CD14-positive monocyte (primary cell): ENCODE measurements at regions not wholly inside any gene's neighbourhood (a gene's known extent, or its start where the extent isn't known, plus 50 kb on each side); places are given as distances from the start of the nearest gene placed in this dataset.

Experiments used
- DNase-seq, 3 donors: peaks; one replicate each; pipeline ENCODE4 v3.0.0-alpha.2; 2011 to 2022
- H2AFZ ChIP-seq: 2 replicates; pipeline ENCODE4 v1.6.0; 2012; ENCODE audit warnings: mild to moderate bottlenecking, low read depth, low read length, inconsistent platforms; ENCODE audit not compliant: insufficient read depth, poor library complexity, severe bottlenecking
- H3K27ac ChIP-seq, 2 donors: 1 replicate in 1 of 2; 2 replicates in 1 of 2; pipeline ENCODE4 v1.5.1; 2012 to 2013; ENCODE audit warnings: low read length in 2 of 2, control low read depth in 1 of 2, inconsistent platforms in 1 of 2, low read depth in 1 of 2, mild to moderate bottlenecking in 1 of 2
- H3K27me3 ChIP-seq, 2 donors: one replicate each; pipeline versions ENCODE4 v1.6.0 to v1.6.1; 2011 to 2013; ENCODE audit warnings: low read length in 2 of 2; ENCODE audit not compliant: control insufficient read depth in 2 of 2, insufficient read depth in 2 of 2
- H3K36me3 ChIP-seq, 2 donors: replicated peaks in 1 of 2; 1 replicate in 1 of 2; 2 replicates in 1 of 2; pipeline versions ENCODE4 v1.5.1 to v1.6.1; 2012 to 2013; ENCODE audit warnings: low read length in 2 of 2, control low read depth in 1 of 2, inconsistent platforms in 1 of 2, mild to moderate bottlenecking in 1 of 2; ENCODE audit not compliant: insufficient read depth in 2 of 2, control insufficient read depth in 1 of 2
- H3K4me1 ChIP-seq, 2 donors: 1 replicate in 1 of 2; 2 replicates in 1 of 2; pipeline versions ENCODE4 v1.5.1 to v1.6.1; 2012 to 2013; ENCODE audit warnings: low read length in 2 of 2, control low read depth in 1 of 2, inconsistent platforms in 1 of 2, mild to moderate bottlenecking in 1 of 2, moderate library complexity in 1 of 2; ENCODE audit not compliant: insufficient read depth in 2 of 2, control insufficient read depth in 1 of 2
- H3K4me2 ChIP-seq: replicated peaks from 2 replicates; pipeline ENCODE3; 2012; ENCODE audit warnings: low read length, moderate library complexity, mild to moderate bottlenecking; ENCODE audit not compliant: poor library complexity, severe bottlenecking; ENCODE audit errors: extremely low read depth
- H3K4me3 ChIP-seq, 3 experiments: fragments of 200-600 bp in 1 of 3; sonication (generic) in 1 of 3; replicated peaks in 1 of 3; 1 replicate in 2 of 3; 2 replicates in 1 of 3; pipeline ENCODE4 v1.5.1; 2011 to 2013; ENCODE audit warnings: low read length in 3 of 3, mild to moderate bottlenecking in 3 of 3, control low read depth in 2 of 3, low read depth in 2 of 3, inconsistent platforms in 1 of 3, moderate library complexity in 1 of 3
- H3K79me2 ChIP-seq: 2 replicates; pipeline ENCODE4 v1.6.0; 2012; ENCODE audit warnings: mild to moderate bottlenecking, control low read depth, inconsistent platforms, low read length, moderate library complexity; ENCODE audit not compliant: insufficient read depth
- H3K9ac ChIP-seq: 2 replicates; pipeline ENCODE4 v1.6.0; 2017; ENCODE audit warnings: low read length, mild to moderate bottlenecking; ENCODE audit not compliant: insufficient read depth, poor library complexity, severe bottlenecking
- H3K9me3 ChIP-seq, 2 donors: replicated peaks in 1 of 2; 1 replicate in 1 of 2; 2 replicates in 1 of 2; pipeline versions ENCODE4 v1.5.1 to v1.6.1; 2012 to 2013; ENCODE audit warnings: low read length in 2 of 2, control low read depth in 1 of 2; ENCODE audit not compliant: control insufficient read depth in 1 of 2, insufficient read depth in 1 of 2
- H4K20me1 ChIP-seq: 2 replicates; pipeline ENCODE4 v1.6.0; 2012; ENCODE audit warnings: mild to moderate bottlenecking, low read length, control low read depth, moderate library complexity; ENCODE audit not compliant: insufficient read depth
- H3K27ac Mint-ChIP-seq, 7 donors: one replicate each; pipeline ENCODE4 v1.8.0; 2020; ENCODE audit warnings: mild to moderate bottlenecking in 7 of 7, mixed read lengths in 7 of 7, moderate library complexity in 6 of 7, inconsistent platforms in 2 of 7
- H3K27me3 Mint-ChIP-seq, 3 donors: one replicate each; pipeline ENCODE4 v1.8.0; 2021 to 2022; ENCODE audit warnings: low read depth in 3 of 3, mild to moderate bottlenecking in 3 of 3, mixed read lengths in 3 of 3, moderate library complexity in 3 of 3, inconsistent platforms in 1 of 3
- H3K36me3 Mint-ChIP-seq, 2 donors: one replicate each; pipeline ENCODE4 v1.8.0; 2020; ENCODE audit warnings: mixed read lengths in 2 of 2, inconsistent platforms in 1 of 2, mild to moderate bottlenecking in 1 of 2
- H3K4me1 Mint-ChIP-seq: one replicate; pipeline ENCODE4 v1.8.0; 2020; ENCODE audit warnings: mild to moderate bottlenecking, mixed read lengths
- H3K4me3 Mint-ChIP-seq, 2 donors: one replicate each; pipeline ENCODE4 v1.8.0; 2020; ENCODE audit warnings: mild to moderate bottlenecking in 2 of 2, mixed read lengths in 2 of 2, moderate library complexity in 1 of 2
- H3K9me3 Mint-ChIP-seq, 7 donors: one replicate each; pipeline ENCODE4 v1.8.0; 2020 to 2022; ENCODE audit warnings: mixed read lengths in 7 of 7, mild to moderate bottlenecking in 6 of 7, moderate library complexity in 6 of 7, inconsistent platforms in 2 of 7
- WGBS: methylation state at CpG from one replicate; pipeline ENCODE4 v1.1.5; 2013; ENCODE audit warnings: missing lambda C conversion rate; ENCODE audit not compliant: insufficient coverage; 5-methylcytosine and 5-hydroxymethylcytosine counted together
- intact Hi-C, 2 donors: fragments of 100-400 bp; cut with micrococcal nuclease; formaldehyde crosslinking; loops; one replicate each; pipeline versions ENCODE4 v1.15.0 to v1.15.1; 2023
- TF ChIP-seq, protein P1 (sequence below): fragments of 200-600 bp; IDR thresholded peaks from one replicate; pipeline ENCODE4 v1.8.0; 2022; ENCODE audit warnings: antibody characterized with exemption, mild to moderate bottlenecking

DNA sequence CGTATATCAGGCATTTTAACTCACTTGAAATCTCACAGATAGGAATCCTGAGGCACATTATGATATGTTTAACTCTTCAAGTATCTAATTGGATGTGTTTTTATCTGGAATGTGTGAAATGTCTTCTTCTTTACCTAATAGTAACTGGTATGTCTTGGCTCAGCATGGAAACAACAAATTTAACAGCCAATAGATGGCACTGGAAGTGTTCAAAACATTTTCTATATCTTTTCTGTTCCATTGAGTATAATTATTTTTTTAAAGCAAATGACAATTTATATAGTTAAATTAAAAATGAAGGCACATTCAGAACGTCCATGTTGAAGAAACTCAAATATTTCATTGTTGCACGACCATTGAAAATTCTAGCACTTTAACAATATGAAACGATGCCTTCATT lies 164.6 kb upstream of the SLC16A7 start:
- Histone ChIP-seq H3K4me1 (no peaks in the 10 kb centered on the region), H4K20me1 (no peaks in the 10 kb centered on the region), H3K4me2 (no peak overlapping the region), H3K79me2 (no peaks in the 10 kb centered on the region), H3K27me3 (no peaks in the 10 kb centered on the region), H3K9me3 (no peaks in the 10 kb centered on the region), H3K36me3 (no peaks in the 10 kb centered on the region), H2AFZ (no peak overlapping the region), H3K4me3 (no peak overlapping the region), H3K9ac (no peak overlapping the region), H3K27ac (no peak overlapping the region)
- no peaks in the 10 kb centered on the region for H3K9me3 Mint-ChIP-seq
- no peak for DNase-seq
- intact Hi-C loops: no loop called here
- no peaks in the 10 kb centered on the region for H3K4me1 Mint-ChIP-seq
- no peak overlapping the region for H3K4me3 Mint-ChIP-seq
- H3K27ac Mint-ChIP-seq: no peak overlapping the region
- H3K27me3 Mint-ChIP-seq: peaks cover 0 to 1% (median 0%) of the 10 kb centered on the region in 3 donors
- WGBS: no CpG with 5 or more reads among the region's 4 CpGs
- TF ChIP-seq, protein P1, sequence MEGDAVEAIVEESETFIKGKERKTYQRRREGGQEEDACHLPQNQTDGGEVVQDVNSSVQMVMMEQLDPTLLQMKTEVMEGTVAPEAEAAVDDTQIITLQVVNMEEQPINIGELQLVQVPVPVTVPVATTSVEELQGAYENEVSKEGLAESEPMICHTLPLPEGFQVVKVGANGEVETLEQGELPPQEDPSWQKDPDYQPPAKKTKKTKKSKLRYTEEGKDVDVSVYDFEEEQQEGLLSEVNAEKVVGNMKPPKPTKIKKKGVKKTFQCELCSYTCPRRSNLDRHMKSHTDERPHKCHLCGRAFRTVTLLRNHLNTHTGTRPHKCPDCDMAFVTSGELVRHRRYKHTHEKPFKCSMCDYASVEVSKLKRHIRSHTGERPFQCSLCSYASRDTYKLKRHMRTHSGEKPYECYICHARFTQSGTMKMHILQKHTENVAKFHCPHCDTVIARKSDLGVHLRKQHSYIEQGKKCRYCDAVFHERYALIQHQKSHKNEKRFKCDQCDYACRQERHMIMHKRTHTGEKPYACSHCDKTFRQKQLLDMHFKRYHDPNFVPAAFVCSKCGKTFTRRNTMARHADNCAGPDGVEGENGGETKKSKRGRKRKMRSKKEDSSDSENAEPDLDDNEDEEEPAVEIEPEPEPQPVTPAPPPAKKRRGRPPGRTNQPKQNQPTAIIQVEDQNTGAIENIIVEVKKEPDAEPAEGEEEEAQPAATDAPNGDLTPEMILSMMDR: peak; percentile 27
- H3K36me3 Mint-ChIP-seq: no peaks in the 10 kb centered on the region

DNA sequence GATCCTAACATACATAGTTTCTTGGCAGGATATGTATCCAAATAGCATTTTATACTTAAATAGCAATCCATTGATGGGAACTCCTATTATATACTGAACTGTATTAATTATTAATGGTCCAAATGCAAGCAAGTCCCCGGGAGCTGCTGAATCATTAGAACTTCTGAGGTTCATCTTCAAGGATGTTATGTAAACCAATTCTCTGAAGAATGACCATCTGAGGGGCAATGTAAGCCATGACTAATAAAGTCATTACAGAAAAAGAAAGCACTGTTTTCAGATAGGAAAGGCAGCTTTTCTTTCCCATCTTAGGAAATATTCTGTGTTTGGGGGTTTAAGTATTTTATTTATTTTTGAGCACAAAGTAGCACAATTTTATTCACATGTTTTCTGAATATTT lies 166.1 kb upstream of the SLC16A7 start:
- DNase-seq: no peak
- H3K36me3 Mint-ChIP-seq: no peaks in the 10 kb centered on the region
- Histone ChIP-seq H3K9ac (no peak overlapping the region), H4K20me1 (no peaks in the 10 kb centered on the region), H3K27me3 (no peaks in the 10 kb centered on the region), H3K4me1 (no peaks in the 10 kb centered on the region), H3K4me2 (no peak overlapping the region), H3K27ac (no peak overlapping the region), H3K36me3 (no peaks in the 10 kb centered on the region), H3K4me3 (no peak overlapping the region), H3K9me3 (no peaks in the 10 kb centered on the region), H2AFZ (no peak overlapping the region), H3K79me2 (no peaks in the 10 kb centered on the region)
- no peak overlapping the region for H3K4me3 Mint-ChIP-seq
- intact Hi-C loops: no loop called here
- H3K9me3 Mint-ChIP-seq: peaks cover 0 to 3% (median 0%) of the 10 kb centered on the region in 7 donors
- no peaks in the 10 kb centered on the region for H3K4me1 Mint-ChIP-seq
- no CpG with 5 or more reads among the region's 1 CpG for WGBS
- TF ChIP-seq, protein P1: no peak
- peaks cover 0 to 1% (median 0%) of the 10 kb centered on the region in 3 donors for H3K27me3 Mint-ChIP-seq
- H3K27ac Mint-ChIP-seq: no peak overlapping the region
